OCI-LY7 (cell line): ENCODE measurements at regions not wholly inside any gene's neighbourhood (a gene's known extent, or its start where the extent isn't known, plus 50 kb on each side); places are given as distances from the start of the nearest gene placed in this dataset.

Source experiments
- BruUV-seq: library from RNA; stranded (reverse); fragments of 400-500 nt; replicated peaks from 2 replicates; lab custom pipeline; 2021; lab: Mats Ljungman, UMichigan
- CTCF ChIA-PET: fragments of 300-600 bp; sonication (Branson Sonifier 250); formaldehyde crosslinking; loops from one replicate; lab custom pipeline; 2022; ENCODE audit warnings: antibody characterized with exemption; ENCODE audit not compliant: unreplicated experiment; lab: Charles Lee
- POLR2A ChIA-PET: fragments of 300-600 bp; sonication (Branson Sonifier 250); formaldehyde crosslinking; loops from one replicate; lab custom pipeline; 2022; ENCODE audit warnings: antibody characterized with exemption; lab: Charles Lee
- DNase-seq: peaks from one replicate; pipeline ENCODE4 v3.0.0-alpha.2; 2015; ENCODE audit warnings: low spot score
- H2AFZ ChIP-seq: fragments of 200-600 bp; sonication (generic), shearing (Covaris generic); 2 replicates; pipeline ENCODE4 v1.6.1; 2014; ENCODE audit warnings: mild to moderate bottlenecking, antibody characterized with exemption, low read length, moderate library complexity
- H3K27ac ChIP-seq: fragments of 200-600 bp; sonication (generic); 2 replicates; pipeline ENCODE4 v1.5.1; 2014; ENCODE audit warnings: mixed run types, low read depth, mild to moderate bottlenecking, moderate library complexity, low read length, inconsistent platforms; ENCODE audit not compliant: poor library complexity, severe bottlenecking
- H3K36me3 ChIP-seq: fragments of 200-600 bp; sonication (generic); 2 replicates; pipeline ENCODE4 v1.6.1; 2014; ENCODE audit warnings: mild to moderate bottlenecking, antibody characterized with exemption, low read length, moderate library complexity, mixed read lengths; ENCODE audit not compliant: insufficient read depth
- H3K4me1 ChIP-seq: fragments of 200-600 bp; sonication (generic); 2 replicates; pipeline ENCODE4 v1.5.1; 2014; ENCODE audit warnings: mild to moderate bottlenecking, low read length; ENCODE audit not compliant: insufficient read depth, poor library complexity, severe bottlenecking
- H3K4me2 ChIP-seq: fragments of 200-600 bp; sonication (generic); 2 replicates; pipeline ENCODE4 v1.6.1; 2014; ENCODE audit warnings: mild to moderate bottlenecking, low read length
- H3K4me3 ChIP-seq: fragments of 200-600 bp; sonication (generic); 2 replicates; pipeline ENCODE4 v1.5.1; 2014; ENCODE audit warnings: mild to moderate bottlenecking, low read depth, low read length; ENCODE audit not compliant: poor library complexity, severe bottlenecking
- H3K79me2 ChIP-seq: fragments of 200-600 bp; sonication (generic); 2 replicates; pipeline ENCODE4 v1.6.1; 2016; ENCODE audit warnings: low read depth, mild to moderate bottlenecking, low read length, moderate library complexity, mixed read lengths; ENCODE audit not compliant: insufficient read depth
- H3K9me2 ChIP-seq: fragments of 200-600 bp; sonication (generic); 2 replicates; pipeline ENCODE4 v1.6.1; 2016; ENCODE audit warnings: mild to moderate bottlenecking, low read length, mixed read lengths; ENCODE audit not compliant: insufficient read depth
- H3K9me3 ChIP-seq: fragments of 200-600 bp; sonication (generic); 2 replicates; pipeline ENCODE4 v1.6.1; 2014; ENCODE audit warnings: mild to moderate bottlenecking, mixed run types, low read length, mixed read lengths
- H4K20me1 ChIP-seq: fragments of 200-600 bp; sonication (generic); 2 replicates; pipeline ENCODE4 v1.6.1; 2014; ENCODE audit warnings: mild to moderate bottlenecking, antibody characterized with exemption, low read length, moderate library complexity, mixed read lengths; ENCODE audit not compliant: insufficient read depth
- EZH2phosphoT487 ChIP-seq: fragments of 200-600 bp; sonication (generic); IDR thresholded peaks from 2 replicates; pipeline ENCODE4 v1.6.1; 2018; ENCODE audit warnings: low read depth, borderline replicate concordance, mild to moderate bottlenecking, mixed run types, antibody characterized with exemption, low read length, moderate library complexity, mixed read lengths
- intact Hi-C: fragments of 100-400 bp; cut with micrococcal nuclease; formaldehyde crosslinking; loops from one replicate; pipeline ENCODE4 v1.10.0; 2022; ENCODE audit not compliant: unreplicated experiment
- TF ChIP-seq, protein P1 (sequence below): fragments of 200-600 bp; sonication (generic); conservative IDR thresholded peaks from 2 replicates; pipeline ENCODE4 v1.5.1; 2014; ENCODE audit warnings: mild to moderate bottlenecking, antibody characterized with exemption, low read length, moderate library complexity, mixed read lengths

GRCh38 chr7:89989454-89989853 is 164.8 kb upstream of the STEAP1 start:
- H3K27ac ChIP-seq = no peak overlapping the region
- ChIA-PET POLR2A (no interaction called here), CTCF (no interaction called here)
- no peaks in the 10 kb centered on the region for H3K9me3 ChIP-seq
- BruUV-seq = no TSS peak
- no peaks in the 10 kb centered on the region for H3K36me3 ChIP-seq
- intact Hi-C loops = no loop called here
- H4K20me1 ChIP-seq = no peaks in the 10 kb centered on the region
- H2AFZ ChIP-seq = no peak overlapping the region
- no peaks in the 10 kb centered on the region for H3K79me2 ChIP-seq
- no peaks in the 10 kb centered on the region for H3K9me2 ChIP-seq
- TF ChIP-seq EZH2phosphoT487 = no peak
- TF ChIP-seq, protein P1, sequence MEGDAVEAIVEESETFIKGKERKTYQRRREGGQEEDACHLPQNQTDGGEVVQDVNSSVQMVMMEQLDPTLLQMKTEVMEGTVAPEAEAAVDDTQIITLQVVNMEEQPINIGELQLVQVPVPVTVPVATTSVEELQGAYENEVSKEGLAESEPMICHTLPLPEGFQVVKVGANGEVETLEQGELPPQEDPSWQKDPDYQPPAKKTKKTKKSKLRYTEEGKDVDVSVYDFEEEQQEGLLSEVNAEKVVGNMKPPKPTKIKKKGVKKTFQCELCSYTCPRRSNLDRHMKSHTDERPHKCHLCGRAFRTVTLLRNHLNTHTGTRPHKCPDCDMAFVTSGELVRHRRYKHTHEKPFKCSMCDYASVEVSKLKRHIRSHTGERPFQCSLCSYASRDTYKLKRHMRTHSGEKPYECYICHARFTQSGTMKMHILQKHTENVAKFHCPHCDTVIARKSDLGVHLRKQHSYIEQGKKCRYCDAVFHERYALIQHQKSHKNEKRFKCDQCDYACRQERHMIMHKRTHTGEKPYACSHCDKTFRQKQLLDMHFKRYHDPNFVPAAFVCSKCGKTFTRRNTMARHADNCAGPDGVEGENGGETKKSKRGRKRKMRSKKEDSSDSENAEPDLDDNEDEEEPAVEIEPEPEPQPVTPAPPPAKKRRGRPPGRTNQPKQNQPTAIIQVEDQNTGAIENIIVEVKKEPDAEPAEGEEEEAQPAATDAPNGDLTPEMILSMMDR = no peak
- no peak overlapping the region for H3K4me3 ChIP-seq
- H3K4me1 ChIP-seq = no peaks in the 10 kb centered on the region
- H3K4me2 ChIP-seq = no peak overlapping the region
- DNase-seq = no peak

DNA sequence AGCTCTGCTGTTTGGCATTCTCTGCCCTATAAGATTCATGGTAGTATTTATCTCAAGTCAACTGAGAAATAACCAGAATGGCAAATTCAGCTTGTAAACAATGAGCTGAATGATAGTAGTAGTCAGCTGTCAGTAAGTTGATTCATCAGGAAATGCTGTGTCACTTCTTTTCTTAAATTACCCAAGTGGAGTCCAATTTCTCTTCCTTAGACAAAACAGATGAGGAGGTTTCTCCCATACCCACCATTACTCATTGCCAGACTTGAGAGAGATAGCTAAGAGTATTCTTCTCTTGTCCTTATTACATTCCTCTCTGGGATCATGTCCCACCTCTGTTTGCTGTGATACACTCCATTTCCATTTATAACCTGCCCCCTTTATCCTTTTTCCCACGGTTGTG is 159.8 kb upstream of the STEAP1 start:
- no peaks in the 10 kb centered on the region for H3K9me2 ChIP-seq
- POLR2A ChIA-PET = no interaction called here
- no peaks in the 10 kb centered on the region for H4K20me1 ChIP-seq
- H3K4me3 ChIP-seq = no peak overlapping the region
- H3K27ac ChIP-seq = no peak overlapping the region
- H2AFZ ChIP-seq = no peak overlapping the region
- H3K79me2 ChIP-seq = no peaks in the 10 kb centered on the region
- no TSS peak for BruUV-seq
- H3K4me2 ChIP-seq = no peak overlapping the region
- H3K9me3 ChIP-seq = no peaks in the 10 kb centered on the region
- no peaks in the 10 kb centered on the region for H3K4me1 ChIP-seq
- no peak for TF ChIP-seq EZH2phosphoT487
- TF ChIP-seq, protein P1 = no peak
- DNase-seq = no peak
- CTCF ChIA-PET = no interaction called here
- H3K36me3 ChIP-seq = no peaks in the 10 kb centered on the region
- intact Hi-C loops = no loop called here

DNA sequence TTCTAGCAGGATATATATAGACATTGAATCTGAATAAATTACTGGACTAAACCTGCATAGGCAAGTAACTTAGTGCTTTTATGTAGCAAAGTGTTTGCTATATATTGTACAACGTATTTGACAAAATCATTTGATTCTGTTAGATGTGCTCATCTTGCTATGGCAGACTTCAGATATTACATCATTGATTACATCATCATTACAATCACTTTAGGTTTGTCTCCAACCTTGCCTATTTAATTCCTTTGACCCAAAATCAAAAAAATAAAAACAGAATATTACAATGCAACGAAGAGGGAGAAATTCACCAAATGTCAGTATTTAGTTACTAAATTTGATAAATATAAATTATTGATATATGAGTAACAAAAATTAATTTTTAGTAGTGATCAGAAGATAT is 155.7 kb upstream of the STEAP1 start:
- Histone ChIP-seq H3K36me3 (no peaks in the 10 kb centered on the region), H3K79me2 (no peaks in the 10 kb centered on the region), H3K4me3 (no peak overlapping the region), H2AFZ (no peak overlapping the region), H3K9me3 (no peaks in the 10 kb centered on the region), H4K20me1 (no peaks in the 10 kb centered on the region), H3K9me2 (no peaks in the 10 kb centered on the region), H3K27ac (no peak overlapping the region), H3K4me1 (no peaks in the 10 kb centered on the region), H3K4me2 (no peak overlapping the region)
- POLR2A ChIA-PET = no interaction called here
- CTCF ChIA-PET = no interaction called here
- intact Hi-C loops = no loop called here
- no peak for DNase-seq
- no TSS peak for BruUV-seq
- TF ChIP-seq, protein P1 = no peak
- no peak for TF ChIP-seq EZH2phosphoT487
